Esophagus (tissue), 2 donors: ENCODE measurements at regions not wholly inside any gene's neighbourhood (a gene's known extent, or its start where the extent isn't known, plus 50 kb on each side); places are given as distances from the start of the nearest gene placed in this dataset.

Source experiments
- H3K27ac ChIP-seq, 2 donors: one replicate each; pipeline ENCODE4 v1.5.1; 2013; ENCODE audit warnings: low read depth in 2 of 2, mild to moderate bottlenecking in 2 of 2, inconsistent platforms in 1 of 2, low read length in 1 of 2, moderate library complexity in 1 of 2
- H3K27me3 ChIP-seq, 2 donors: one replicate each; pipeline ENCODE4 v1.6.1; 2013; ENCODE audit warnings: low read length in 2 of 2, control low read depth in 1 of 2, mild to moderate bottlenecking in 1 of 2; ENCODE audit not compliant: insufficient read depth in 2 of 2, control insufficient read depth in 1 of 2
- H3K36me3 ChIP-seq, 2 donors: one replicate each; pipeline ENCODE4 v1.6.1; 2013; ENCODE audit warnings: low read length in 1 of 2; ENCODE audit not compliant: control insufficient read depth in 2 of 2, insufficient read depth in 2 of 2
- H3K4me1 ChIP-seq, 2 donors: one replicate each; pipeline ENCODE4 v1.6.1; 2013; ENCODE audit warnings: low read length in 1 of 2; ENCODE audit not compliant: control insufficient read depth in 2 of 2, insufficient read depth in 2 of 2
- H3K4me3 ChIP-seq, 2 donors: one replicate each; pipeline ENCODE4 v1.5.1; 2013; ENCODE audit warnings: low read length in 2 of 2, mild to moderate bottlenecking in 2 of 2, low read depth in 1 of 2, moderate library complexity in 1 of 2
- H3K9me3 ChIP-seq, 2 donors: one replicate each; pipeline ENCODE4 v1.6.1; 2013; ENCODE audit warnings: mild to moderate bottlenecking in 2 of 2, low read depth in 1 of 2, low read length in 1 of 2, moderate library complexity in 1 of 2; ENCODE audit not compliant: control insufficient read depth in 2 of 2, insufficient read depth in 1 of 2
- WGBS, 2 donors: extraction: QIAGEN DNeasy Blood & Tissue Kit; methylation state at CpG; one replicate each; pipeline ENCODE4 v1.1.7; 2013; 5-methylcytosine and 5-hydroxymethylcytosine counted together
- donor health status: healthy with polysubstance abuse.
- donor health status: Bipolar disorder and iron deficiency.

DNA sequence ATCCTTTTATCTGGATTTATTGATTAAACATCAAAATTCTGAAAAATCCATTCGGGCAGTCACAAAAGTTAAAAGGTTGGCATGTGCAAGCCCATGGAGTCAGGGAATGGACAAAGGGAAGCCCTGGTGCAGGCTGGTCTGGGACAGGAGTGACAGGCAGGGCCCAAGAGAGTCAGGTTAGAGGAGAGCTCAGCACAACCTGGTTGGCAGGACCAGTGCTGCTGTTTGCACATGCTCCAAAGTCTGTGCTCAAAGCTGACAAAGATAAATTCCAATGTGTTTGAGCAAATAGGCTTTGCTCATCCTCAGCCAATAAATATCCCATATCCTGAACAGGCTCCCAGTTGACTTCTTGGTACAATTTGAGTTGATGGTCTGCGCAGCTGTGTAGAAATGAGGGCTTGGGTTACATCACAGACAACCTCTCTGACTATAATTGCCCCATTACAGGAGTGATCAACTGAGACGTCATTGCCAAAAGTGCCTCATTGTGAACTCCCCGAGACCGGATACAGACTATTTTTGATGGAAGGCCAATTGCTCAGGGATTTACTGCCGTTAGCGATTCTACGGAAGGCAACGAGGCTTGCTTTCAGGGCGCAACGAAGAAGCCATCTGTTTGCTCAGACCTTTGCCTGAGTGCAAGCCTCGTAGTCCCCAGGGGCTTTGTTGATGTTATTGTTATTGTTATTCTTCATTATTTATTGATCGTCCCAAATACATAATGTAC lies 1008.1 kb upstream of the TENM3 start:
- no peaks in the 10 kb centered on the region for H3K4me1 ChIP-seq
- WGBS, 2 donors = 86 to 89% methylated on average over 13 of the region's 13 CpGs
- no peak overlapping the region for H3K4me3 ChIP-seq
- H3K27me3 ChIP-seq = no peaks in the 10 kb centered on the region
- H3K36me3 ChIP-seq = no peaks in the 10 kb centered on the region
- H3K9me3 ChIP-seq = peaks cover 0 to 3% of the 10 kb centered on the region in 2 donors
- H3K27ac ChIP-seq = no peak overlapping the region

GRCh38 chr4:181245326-181245725 lies 997.9 kb upstream of the TENM3 start:
- H3K4me3 ChIP-seq = no peak overlapping the region
- 87% methylated on average over 6 of the region's 6 CpGs for WGBS, 2 donors
- H3K4me1 ChIP-seq = no peaks in the 10 kb centered on the region
- no peaks in the 10 kb centered on the region for H3K36me3 ChIP-seq
- no peaks in the 10 kb centered on the region for H3K27me3 ChIP-seq
- H3K27ac ChIP-seq = no peak overlapping the region
- no peaks in the 10 kb centered on the region for H3K9me3 ChIP-seq

- Histone ChIP-seq H3K4me1 (no peaks in the 10 kb centered on the region), H3K27ac (no peak overlapping the region), H3K36me3 (no peaks in the 10 kb centered on the region), H3K9me3 (no peaks in the 10 kb centered on the region), H3K4me3 (no peak overlapping the region), H3K27me3 (no peaks in the 10 kb centered on the region)
- WGBS, 2 donors = 59 to 71% methylated on average over 4 of the region's 4 CpGs
Measured at GRCh38 chr4:181249031-181249430, 994.2 kb upstream of the TENM3 start.

DNA sequence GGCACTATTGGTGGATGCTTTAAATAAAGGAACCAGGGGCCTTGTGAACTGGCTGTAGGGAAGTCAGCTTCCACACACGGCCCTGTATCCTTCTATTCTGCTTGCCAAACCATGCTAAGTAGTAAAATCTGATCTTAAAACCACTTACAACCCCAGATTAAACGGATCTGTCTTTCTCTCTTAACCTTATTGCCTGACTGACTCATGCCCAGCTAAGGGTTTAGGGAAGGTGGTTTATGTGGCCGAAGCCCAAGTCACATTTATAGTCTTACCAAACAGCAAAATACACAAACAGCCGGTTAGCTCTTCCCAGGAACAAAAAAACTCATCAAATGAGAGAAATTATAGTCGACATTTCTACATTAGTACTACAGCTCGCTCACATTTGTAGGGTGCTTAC lies 988.4 kb upstream of the TENM3 start:
- H3K4me1 ChIP-seq = no peaks in the 10 kb centered on the region
- H3K36me3 ChIP-seq = no peaks in the 10 kb centered on the region
- no peak overlapping the region for H3K4me3 ChIP-seq
- H3K27me3 ChIP-seq = no peaks in the 10 kb centered on the region
- H3K9me3 ChIP-seq = no peaks in the 10 kb centered on the region
- WGBS, 2 donors = 73 to 75% methylated on average over 6 of the region's 6 CpGs
- no peak overlapping the region for H3K27ac ChIP-seq

DNA sequence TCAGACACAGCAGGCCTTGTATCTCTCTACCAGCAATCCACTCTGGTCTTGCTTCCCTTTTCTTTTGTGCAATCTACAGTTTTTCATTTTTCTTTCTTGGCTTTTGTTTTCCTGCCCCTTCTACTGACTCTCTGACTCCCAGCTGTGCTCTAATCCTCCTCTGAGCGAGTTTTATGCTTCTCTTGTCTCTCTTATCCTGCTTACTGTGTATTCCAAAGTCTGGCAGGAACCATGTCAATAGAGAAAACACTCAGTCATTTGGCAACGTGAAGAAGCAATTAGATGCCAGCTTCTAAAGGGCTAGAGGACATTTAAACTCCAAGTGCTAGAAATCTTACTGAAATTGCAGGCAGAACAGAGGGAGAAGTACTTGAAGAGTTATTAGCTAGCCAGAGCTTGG lies 984.6 kb upstream of the TENM3 start:
- no peak overlapping the region for H3K4me3 ChIP-seq
- no peak overlapping the region for H3K27ac ChIP-seq
- no peaks in the 10 kb centered on the region for H3K36me3 ChIP-seq
- 8% methylated on average over 2 of the region's 2 CpGs for WGBS, 2 donors
- no peaks in the 10 kb centered on the region for H3K9me3 ChIP-seq
- no peaks in the 10 kb centered on the region for H3K4me1 ChIP-seq
- no peaks in the 10 kb centered on the region for H3K27me3 ChIP-seq

DNA sequence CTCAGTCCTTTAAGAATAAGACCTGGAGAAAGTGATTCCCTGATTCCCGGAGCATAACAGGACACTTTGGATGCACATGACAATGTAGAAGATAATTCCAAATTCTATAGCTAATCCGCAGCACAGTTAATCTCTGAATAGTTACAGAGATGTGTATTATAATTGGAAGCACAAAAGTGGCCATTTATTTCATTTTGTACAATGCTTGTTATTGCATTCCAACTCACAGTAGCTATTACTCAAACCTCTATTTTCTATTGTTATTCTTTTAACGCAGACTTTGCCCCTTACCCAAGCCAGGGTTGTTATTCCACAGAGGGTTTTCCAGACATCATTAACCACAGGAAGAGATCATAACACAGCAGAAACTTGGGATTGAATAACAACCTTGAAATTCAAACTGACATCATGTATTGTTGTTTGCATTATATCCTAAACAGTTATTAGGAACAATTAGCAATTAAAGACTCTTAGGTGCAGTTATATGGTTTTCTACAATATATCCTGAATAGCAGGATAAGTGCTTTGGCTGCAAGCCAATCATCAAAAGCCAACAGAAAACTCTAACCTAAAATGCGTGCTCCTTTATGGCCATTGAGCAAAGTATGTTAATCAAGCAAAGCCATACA lies 984.0 kb upstream of the TENM3 start:
- Histone ChIP-seq H3K36me3 (no peaks in the 10 kb centered on the region), H3K9me3 (no peaks in the 10 kb centered on the region), H3K4me3 (no peak overlapping the region), H3K27me3 (no peaks in the 10 kb centered on the region), H3K4me1 (no peaks in the 10 kb centered on the region), H3K27ac (no peak overlapping the region)
- WGBS, 2 donors = 59 to 60% methylated on average over 4 of the region's 4 CpGs

- H3K4me3 ChIP-seq = no peak overlapping the region
- no peaks in the 10 kb centered on the region for H3K36me3 ChIP-seq
- WGBS, 2 donors = 15 to 18% methylated on average over 5 of the region's 5 CpGs
- H3K27me3 ChIP-seq = no peaks in the 10 kb centered on the region
- no peaks in the 10 kb centered on the region for H3K4me1 ChIP-seq
- H3K27ac ChIP-seq = no peak overlapping the region
- no peaks in the 10 kb centered on the region for H3K9me3 ChIP-seq
Measured at GRCh38 chr4:181261279-181261678, 981.9 kb upstream of the TENM3 start.

DNA sequence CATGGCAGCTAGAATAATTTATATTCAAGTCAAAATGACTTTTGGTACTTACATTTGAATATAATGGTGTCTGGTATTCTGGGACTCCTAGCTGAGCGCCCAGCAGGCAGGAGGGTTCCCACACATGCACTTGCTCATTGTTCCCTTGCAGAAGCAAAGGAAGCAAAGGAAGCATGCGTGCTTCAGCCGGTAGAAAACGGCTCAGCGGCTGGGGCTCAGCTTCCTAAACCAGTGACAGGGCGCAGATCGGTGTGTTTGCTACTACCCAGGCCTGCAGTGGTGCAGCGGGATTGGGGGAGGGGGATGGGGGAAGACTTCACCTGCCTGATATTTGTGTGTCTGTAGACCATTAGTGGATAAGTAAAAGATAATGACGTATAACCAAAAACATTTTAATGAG lies 978.3 kb upstream of the TENM3 start:
- Histone ChIP-seq H3K9me3 (no peaks in the 10 kb centered on the region), H3K27ac (no peak overlapping the region), H3K4me3 (no peak overlapping the region), H3K4me1 (no peaks in the 10 kb centered on the region), H3K36me3 (no peaks in the 10 kb centered on the region), H3K27me3 (no peaks in the 10 kb centered on the region)
- 19 to 37% methylated on average over 9 of the region's 9 CpGs for WGBS, 2 donors

GRCh38 chr4:181265370-181265769 lies 977.8 kb upstream of the TENM3 start:
- H3K36me3 ChIP-seq = no peaks in the 10 kb centered on the region
- H3K4me3 ChIP-seq = no peak overlapping the region
- H3K4me1 ChIP-seq = no peaks in the 10 kb centered on the region
- no peak overlapping the region for H3K27ac ChIP-seq
- H3K9me3 ChIP-seq = no peaks in the 10 kb centered on the region
- 67 to 69% methylated on average over 4 of the region's 4 CpGs for WGBS, 2 donors
- no peaks in the 10 kb centered on the region for H3K27me3 ChIP-seq

GRCh38 chr4:181271116-181271640 lies 972.0 kb upstream of the TENM3 start:
- 76 to 77% methylated on average over 9 of the region's 9 CpGs for WGBS, 2 donors
- Histone ChIP-seq H3K27ac (no peak overlapping the region), H3K36me3 (no peaks in the 10 kb centered on the region), H3K27me3 (no peaks in the 10 kb centered on the region), H3K4me1 (no peaks in the 10 kb centered on the region), H3K9me3 (no peaks in the 10 kb centered on the region), H3K4me3 (no peak overlapping the region)
